Lower lobe of right lung (tissue), 2 donors: ENCODE measurements at regions not wholly inside any gene's neighbourhood (a gene's known extent, or its start where the extent isn't known, plus 50 kb on each side); places are given as distances from the start of the nearest gene placed in this dataset.
"Not testable (repeated sequence)": the region's sequence is repeated elsewhere in the genome, so short reads cannot be mapped to it uniquely, and the experiment has no call there.

Experiments used
- ATAC-seq, 2 donors: fragments of 200-7000 bp; cut with Tn5 transposase; one replicate each; pipeline ENCODE4 v1.9.1; 2020 to 2022; ENCODE audit warnings: mild to moderate bottlenecking in 2 of 2, moderate library complexity in 2 of 2
- DNase-seq: peaks from one replicate; pipeline ENCODE4 v3.0.0-alpha.2; 2020
- H3K27ac ChIP-seq: fragments of 200-600 bp; one replicate; pipeline ENCODE4 v1.8.0; 2022
- H3K27me3 ChIP-seq: fragments of 200-600 bp; one replicate; pipeline ENCODE4 v1.8.0; 2022; ENCODE audit warnings: low read depth
- H3K36me3 ChIP-seq: fragments of 200-600 bp; one replicate; pipeline ENCODE4 v1.8.0; 2022; ENCODE audit warnings: mild to moderate bottlenecking
- H3K4me1 ChIP-seq: fragments of 200-600 bp; one replicate; pipeline ENCODE4 v1.8.0; 2022
- H3K4me3 ChIP-seq: fragments of 200-600 bp; one replicate; pipeline ENCODE4 v1.8.0; 2022; ENCODE audit warnings: mild to moderate bottlenecking
- H3K9me3 ChIP-seq: fragments of 200-600 bp; one replicate; pipeline ENCODE4 v1.8.0; 2022
- intact Hi-C: fragments of 100-400 bp; cut with DNase I; formaldehyde crosslinking; loops from one replicate; pipeline ENCODE4 v1.11.0; 2022
- TF ChIP-seq, protein P1 (sequence below): fragments of 200-600 bp; IDR thresholded peaks from one replicate; pipeline ENCODE4 v1.8.0; 2022; ENCODE audit warnings: antibody characterized with exemption, mild to moderate bottlenecking
- donor health status: DM: no; HTN: yes; CAD: no; lungs with severe emphysema.

GRCh38 chr15:62413786-62414185 lies 248.7 kb upstream of the C2CD4B start:
- H3K4me3 ChIP-seq: no peak overlapping the region
- DNase-seq: no peak
- no peak for ATAC-seq
- H3K4me1 ChIP-seq: peaks cover 12% of the 10 kb centered on the region
- intact Hi-C loops: no loop called here
- no peaks in the 10 kb centered on the region for H3K36me3 ChIP-seq
- TF ChIP-seq, protein P1, sequence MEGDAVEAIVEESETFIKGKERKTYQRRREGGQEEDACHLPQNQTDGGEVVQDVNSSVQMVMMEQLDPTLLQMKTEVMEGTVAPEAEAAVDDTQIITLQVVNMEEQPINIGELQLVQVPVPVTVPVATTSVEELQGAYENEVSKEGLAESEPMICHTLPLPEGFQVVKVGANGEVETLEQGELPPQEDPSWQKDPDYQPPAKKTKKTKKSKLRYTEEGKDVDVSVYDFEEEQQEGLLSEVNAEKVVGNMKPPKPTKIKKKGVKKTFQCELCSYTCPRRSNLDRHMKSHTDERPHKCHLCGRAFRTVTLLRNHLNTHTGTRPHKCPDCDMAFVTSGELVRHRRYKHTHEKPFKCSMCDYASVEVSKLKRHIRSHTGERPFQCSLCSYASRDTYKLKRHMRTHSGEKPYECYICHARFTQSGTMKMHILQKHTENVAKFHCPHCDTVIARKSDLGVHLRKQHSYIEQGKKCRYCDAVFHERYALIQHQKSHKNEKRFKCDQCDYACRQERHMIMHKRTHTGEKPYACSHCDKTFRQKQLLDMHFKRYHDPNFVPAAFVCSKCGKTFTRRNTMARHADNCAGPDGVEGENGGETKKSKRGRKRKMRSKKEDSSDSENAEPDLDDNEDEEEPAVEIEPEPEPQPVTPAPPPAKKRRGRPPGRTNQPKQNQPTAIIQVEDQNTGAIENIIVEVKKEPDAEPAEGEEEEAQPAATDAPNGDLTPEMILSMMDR: no peak
- H3K9me3 ChIP-seq: no peaks in the 10 kb centered on the region
- no peaks in the 10 kb centered on the region for H3K27me3 ChIP-seq
- H3K27ac ChIP-seq: no peak overlapping the region

DNA sequence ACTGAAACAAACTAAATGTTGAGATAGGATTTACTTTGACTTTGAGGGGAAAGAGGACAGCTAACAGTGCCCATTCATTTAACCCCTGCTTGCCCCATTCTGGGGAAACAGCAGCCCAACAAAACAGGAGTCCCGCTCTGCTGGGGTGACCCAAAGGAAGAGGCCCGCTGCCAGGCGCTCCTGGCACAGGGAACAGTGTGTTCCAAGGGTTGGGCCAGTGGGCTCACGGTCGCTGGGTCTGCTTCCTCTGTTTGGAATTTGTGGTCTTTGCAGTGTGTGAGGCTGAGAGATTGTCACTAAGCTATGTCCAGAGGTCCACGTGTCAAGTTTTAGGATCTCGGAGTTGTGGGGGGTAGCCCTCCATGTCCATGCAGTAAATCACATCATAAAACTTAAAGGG lies 250.4 kb upstream of the C2CD4B start:
- ATAC-seq (no peak), DNase-seq (no peak)
- Histone ChIP-seq H3K27ac (no peak overlapping the region), H3K4me1 (peaks cover 12% of the 10 kb centered on the region), H3K27me3 (no peaks in the 10 kb centered on the region), H3K4me3 (no peak overlapping the region), H3K36me3 (no peaks in the 10 kb centered on the region), H3K9me3 (no peaks in the 10 kb centered on the region)
- intact Hi-C loops: no loop called here
- TF ChIP-seq, protein P1: no peak

DNA sequence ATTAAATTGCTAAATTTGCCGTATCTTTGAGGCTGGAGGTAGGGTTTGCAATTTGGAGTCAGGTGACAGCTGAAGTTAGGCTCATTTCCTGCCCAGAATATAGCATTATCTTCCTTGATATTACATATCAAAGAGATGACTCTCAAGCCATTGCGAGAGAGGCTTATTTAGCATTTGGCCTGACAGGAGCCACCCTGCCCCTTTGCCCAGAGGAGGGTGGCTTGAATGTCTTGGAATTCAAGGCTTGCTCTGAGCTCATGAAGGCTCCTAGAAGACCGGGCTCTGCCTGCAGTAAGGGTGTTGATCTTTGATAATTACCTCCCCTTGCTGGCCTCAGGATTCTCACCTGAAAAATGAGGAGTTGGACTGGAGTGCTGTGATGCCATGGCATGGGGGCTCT lies 251.4 kb upstream of the C2CD4B start:
- no peaks in the 10 kb centered on the region for H3K9me3 ChIP-seq
- H3K27ac ChIP-seq: no peak overlapping the region
- H3K36me3 ChIP-seq: no peaks in the 10 kb centered on the region
- H3K27me3 ChIP-seq: no peaks in the 10 kb centered on the region
- no peak overlapping the region for H3K4me3 ChIP-seq
- intact Hi-C loops: no loop called here
- no peak for DNase-seq
- TF ChIP-seq, protein P1: no peak
- ATAC-seq: no peak
- peaks cover 12% of the 10 kb centered on the region for H3K4me1 ChIP-seq

DNA sequence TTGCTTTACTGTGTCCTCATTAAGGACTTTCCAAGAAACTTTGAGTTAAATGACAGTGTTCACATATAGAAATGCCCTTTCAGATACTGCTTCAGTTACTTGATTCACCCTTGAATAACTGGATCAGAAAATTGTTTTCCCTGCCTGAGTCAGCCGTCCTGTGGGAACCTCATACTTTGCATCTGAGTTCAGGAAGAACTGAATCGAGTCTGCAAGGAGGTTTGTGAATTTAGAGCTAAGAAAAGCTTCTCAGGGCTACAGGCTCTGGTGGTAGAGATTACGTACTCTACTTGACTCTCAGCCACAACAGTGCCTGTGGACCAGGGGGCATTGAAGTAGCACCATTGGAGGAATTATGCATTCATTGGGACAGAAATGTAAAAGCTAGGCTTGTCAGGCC lies 252.4 kb upstream of the C2CD4B start:
- DNase-seq: no peak
- TF ChIP-seq, protein P1: no peak
- peaks cover 12% of the 10 kb centered on the region for H3K4me1 ChIP-seq
- ATAC-seq: no peak
- no peaks in the 10 kb centered on the region for H3K36me3 ChIP-seq
- H3K9me3 ChIP-seq: no peaks in the 10 kb centered on the region
- no peaks in the 10 kb centered on the region for H3K27me3 ChIP-seq
- H3K27ac ChIP-seq: no peak overlapping the region
- intact Hi-C loops: no loop called here
- H3K4me3 ChIP-seq: no peak overlapping the region

GRCh38 chr15:62418496-62418895 lies 253.4 kb upstream of the C2CD4B start:
- intact Hi-C loops: not testable (repeated sequence)

GRCh38 chr15:62419192-62419591 lies 254.1 kb upstream of the C2CD4B start:
- H3K36me3 ChIP-seq: no peaks in the 10 kb centered on the region
- TF ChIP-seq, protein P1: no peak
- ATAC-seq (no peak), DNase-seq (no peak)
- no peak overlapping the region for H3K27ac ChIP-seq
- intact Hi-C loops: no loop called here
- no peaks in the 10 kb centered on the region for H3K4me1 ChIP-seq
- no peak overlapping the region for H3K4me3 ChIP-seq
- H3K27me3 ChIP-seq: no peaks in the 10 kb centered on the region
- no peaks in the 10 kb centered on the region for H3K9me3 ChIP-seq

More at GRCh38 chr15:62418496-62418895, 253.4 kb upstream of the C2CD4B start:
- H3K27ac ChIP-seq, H3K9me3 ChIP-seq, H3K4me3 ChIP-seq, H3K4me1 ChIP-seq, H3K36me3 ChIP-seq, H3K27me3 ChIP-seq, ATAC-seq, DNase-seq: not testable (repeated sequence)

DNA sequence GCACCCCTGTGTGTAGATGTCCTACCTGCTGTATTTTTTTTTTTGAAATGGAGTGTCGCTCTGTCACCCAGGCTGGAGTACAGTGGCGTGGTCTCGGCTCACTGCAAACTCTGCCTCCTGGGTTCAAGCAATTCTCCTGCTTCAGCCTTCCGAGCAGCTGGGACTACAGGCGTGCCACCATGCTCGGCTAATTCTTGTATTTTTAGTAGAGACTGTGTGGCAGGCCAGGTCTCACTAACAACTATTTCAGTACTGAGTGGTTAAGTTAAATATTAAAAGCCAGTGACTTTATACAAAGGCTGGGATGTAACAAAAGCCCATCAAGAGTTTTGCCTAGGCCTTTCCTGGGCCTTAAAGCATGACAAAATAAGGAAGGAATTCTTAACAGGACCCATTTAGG lies 255.3 kb upstream of the C2CD4B start:
- DNase-seq, intact Hi-C loops, H3K4me1 ChIP-seq, H3K9me3 ChIP-seq, H3K36me3 ChIP-seq, H3K27ac ChIP-seq, H3K4me3 ChIP-seq, ATAC-seq, H3K27me3 ChIP-seq: not testable (repeated sequence)
